HAP-1 (cell line): ENCODE measurements at regions not wholly inside any gene's neighbourhood (a gene's known extent, or its start where the extent isn't known, plus 50 kb on each side); places are given as distances from the start of the nearest gene placed in this dataset.
"Not testable (repeated sequence)": the region's sequence is repeated elsewhere in the genome, so short reads cannot be mapped to it uniquely, and the experiment has no call there.

Experiments used
- DNase-seq, 2 experiments: peaks; one replicate each; pipeline ENCODE4 v3.0.0-alpha.2; 2016 to 2020; ENCODE audit warnings: low spot score in 2 of 2
- H3K27me3 ChIP-seq: fragments of 250-450 bp; sonication (Bioruptor Pico); 2 replicates; pipeline ENCODE4 v1.5.1; 2020; ENCODE audit warnings: low read depth, mild to moderate bottlenecking, moderate library complexity
- H3K36me3 ChIP-seq: fragments of 250-450 bp; sonication (Bioruptor Pico); replicated peaks from 2 replicates; pipeline ENCODE4 v1.5.1; 2020; ENCODE audit warnings: mild to moderate bottlenecking
- H3K4me1 ChIP-seq: fragments of 250-450 bp; sonication (Bioruptor Pico); 2 replicates; pipeline ENCODE4 v1.5.1; 2020; ENCODE audit warnings: mild to moderate bottlenecking
- H3K4me3 ChIP-seq: fragments of 250-450 bp; sonication (Bioruptor Pico); 2 replicates; pipeline ENCODE4 v1.5.1; 2020; ENCODE audit warnings: mild to moderate bottlenecking, moderate library complexity
- H3K9me3 ChIP-seq: fragments of 250-450 bp; sonication (Bioruptor Pico); 2 replicates; pipeline ENCODE4 v1.5.1; 2020; ENCODE audit warnings: mild to moderate bottlenecking, moderate library complexity
- in situ Hi-C: fragments of 300-500 bp; cut with MboI; formaldehyde crosslinking; loops from 3 replicates; pipeline ENCODE4 v1.14.3; 2020; ENCODE audit warnings: low sequenced_read_pairs, inconsistent platforms, mixed read lengths

- Histone ChIP-seq H3K4me1 (no peaks in the 10 kb centered on the region), H3K36me3 (no peaks in the 10 kb centered on the region), H3K27me3 (no peaks in the 10 kb centered on the region), H3K9me3 (no peaks in the 10 kb centered on the region), H3K4me3 (no peak overlapping the region)
- DNase-seq = no peak
- in situ Hi-C loops = no loop called here
Observed at GRCh38 chr21:22763442-22763841, 1765.2 kb downstream of the NCAM2 start.

GRCh38 chr21:22764222-22764621, 1766.0 kb downstream of the NCAM2 start:
- no peak for DNase-seq
- in situ Hi-C loops = no loop called here
- H3K27me3 ChIP-seq = no peaks in the 10 kb centered on the region
- no peaks in the 10 kb centered on the region for H3K4me1 ChIP-seq
- H3K9me3 ChIP-seq = no peaks in the 10 kb centered on the region
- H3K36me3 ChIP-seq = no peaks in the 10 kb centered on the region
- no peak overlapping the region for H3K4me3 ChIP-seq

- Histone ChIP-seq H3K36me3 (no peaks in the 10 kb centered on the region), H3K27me3 (no peaks in the 10 kb centered on the region), H3K4me3 (no peak overlapping the region), H3K4me1 (no peaks in the 10 kb centered on the region), H3K9me3 (no peaks in the 10 kb centered on the region)
- DNase-seq = no peak
- in situ Hi-C loops = no loop called here
Observed at GRCh38 chr21:22791376-22791775, 1793.2 kb downstream of the NCAM2 start.

GRCh38 chr21:22791986-22792560, 1793.9 kb downstream of the NCAM2 start:
- Histone ChIP-seq H3K4me3 (no peak overlapping the region), H3K27me3 (no peaks in the 10 kb centered on the region)

GRCh38 chr21:22795091-22795490, 1796.9 kb downstream of the NCAM2 start:
- Histone ChIP-seq H3K9me3 (no peaks in the 10 kb centered on the region; the same call in 1 of the 2 replicates), H3K4me3 (no peak overlapping the region), H3K36me3 (no peaks in the 10 kb centered on the region), H3K4me1 (no peaks in the 10 kb centered on the region), H3K27me3 (no peaks in the 10 kb centered on the region)
- DNase-seq = no peak
- in situ Hi-C loops = no loop called here

More at GRCh38 chr21:22791986-22792560, 1793.9 kb downstream of the NCAM2 start:
- DNase-seq = peak; percentile 34 to 45
- in situ Hi-C loops = no loop called here
- Histone ChIP-seq H3K36me3 (no peaks in the 10 kb centered on the region), H3K4me1 (no peaks in the 10 kb centered on the region), H3K9me3 (no peaks in the 10 kb centered on the region)

- no peaks in the 10 kb centered on the region; the same call in 1 of the 2 replicates for H3K9me3 ChIP-seq
- in situ Hi-C loops = no loop called here
Observed at GRCh38 chr21:22795644-22796043, 1797.4 kb downstream of the NCAM2 start.

GRCh38 chr21:22796147-22796546, 1797.9 kb downstream of the NCAM2 start:
- Histone ChIP-seq H3K27me3 (no peaks in the 10 kb centered on the region), H3K36me3 (no peaks in the 10 kb centered on the region), H3K4me3 (no peak overlapping the region), H3K9me3 (no peaks in the 10 kb centered on the region; the same call in 1 of the 2 replicates), H3K4me1 (no peaks in the 10 kb centered on the region)
- DNase-seq = no peak
- in situ Hi-C loops = no loop called here

More at GRCh38 chr21:22795644-22796043, 1797.4 kb downstream of the NCAM2 start:
- no peaks in the 10 kb centered on the region for H3K27me3 ChIP-seq
- H3K36me3 ChIP-seq = no peaks in the 10 kb centered on the region
- no peaks in the 10 kb centered on the region for H3K4me1 ChIP-seq
- DNase-seq = no peak
- H3K4me3 ChIP-seq = no peak overlapping the region

GRCh38 chr21:22804151-22804550, 1805.9 kb downstream of the NCAM2 start:
- H3K4me1 ChIP-seq = no peaks in the 10 kb centered on the region
- in situ Hi-C loops = no loop called here

GRCh38 chr21:22806278-22806677, 1808.1 kb downstream of the NCAM2 start:
- Histone ChIP-seq H3K4me3 (no peak overlapping the region), H3K4me1 (no peaks in the 10 kb centered on the region), H3K9me3 (no peaks in the 10 kb centered on the region), H3K36me3 (no peaks in the 10 kb centered on the region), H3K27me3 (no peaks in the 10 kb centered on the region)
- DNase-seq = no peak
- in situ Hi-C loops = no loop called here

More at GRCh38 chr21:22804151-22804550, 1805.9 kb downstream of the NCAM2 start:
- no peak for DNase-seq
- no peaks in the 10 kb centered on the region for H3K36me3 ChIP-seq
- H3K9me3 ChIP-seq = no peaks in the 10 kb centered on the region
- H3K27me3 ChIP-seq = no peaks in the 10 kb centered on the region
- H3K4me3 ChIP-seq = no peak overlapping the region

- no peak for DNase-seq
Observed at GRCh38 chr21:22813201-22813600, 1815.0 kb downstream of the NCAM2 start.

GRCh38 chr21:22818681-22819485, 1820.7 kb downstream of the NCAM2 start:
- H3K27me3 ChIP-seq, H3K9me3 ChIP-seq, H3K4me3 ChIP-seq, DNase-seq, H3K4me1 ChIP-seq, in situ Hi-C loops, H3K36me3 ChIP-seq: not testable (repeated sequence)

More at GRCh38 chr21:22813201-22813600, 1815.0 kb downstream of the NCAM2 start:
- in situ Hi-C loops = no loop called here
- no peaks in the 10 kb centered on the region for H3K9me3 ChIP-seq
- H3K4me1 ChIP-seq = no peaks in the 10 kb centered on the region
- no peaks in the 10 kb centered on the region for H3K36me3 ChIP-seq
- H3K4me3 ChIP-seq = no peak overlapping the region
- no peaks in the 10 kb centered on the region for H3K27me3 ChIP-seq

- no peaks in the 10 kb centered on the region for H3K9me3 ChIP-seq
- no peaks in the 10 kb centered on the region for H3K36me3 ChIP-seq
- no peak for DNase-seq
- H3K4me3 ChIP-seq = no peak overlapping the region
- no peaks in the 10 kb centered on the region for H3K4me1 ChIP-seq
- no peaks in the 10 kb centered on the region for H3K27me3 ChIP-seq
- in situ Hi-C loops = no loop called here
Observed at GRCh38 chr21:22827422-22827821, 1829.2 kb downstream of the NCAM2 start.

GRCh38 chr21:22842875-22843274, 1844.7 kb downstream of the NCAM2 start:
- no peak for DNase-seq
- in situ Hi-C loops = no loop called here

GRCh38 chr21:22855581-22855980, 1857.4 kb downstream of the NCAM2 start:
- Histone ChIP-seq H3K4me3 (no peak overlapping the region), H3K36me3 (no peaks in the 10 kb centered on the region), H3K27me3 (no peaks in the 10 kb centered on the region), H3K4me1 (no peaks in the 10 kb centered on the region), H3K9me3 (no peaks in the 10 kb centered on the region)
- in situ Hi-C loops = no loop called here
- no peak for DNase-seq

More at GRCh38 chr21:22842875-22843274, 1844.7 kb downstream of the NCAM2 start:
- no peaks in the 10 kb centered on the region for H3K27me3 ChIP-seq
- no peaks in the 10 kb centered on the region for H3K4me1 ChIP-seq
- no peak overlapping the region for H3K4me3 ChIP-seq
- H3K9me3 ChIP-seq = no peaks in the 10 kb centered on the region
- H3K36me3 ChIP-seq = no peaks in the 10 kb centered on the region
